ENCODE measurements at regions not wholly inside any gene's neighbourhood (a gene's known extent, or its start where the extent isn't known, plus 50 kb on each side); places are given as distances from the start of the nearest gene placed in this dataset.

GRCh38 chr1:172907834-172908326 lies 142.9 kb downstream of the TNFSF18 start:
- TF ChIP-seq MAX (IDR thresholded peaks at IDR 0.05) (no peak), RAD21 (IDR thresholded peaks at IDR 0.05; ENCODE audit: low read depth) (no peak), ZNF274 (IDR thresholded peaks at IDR 0.05; ENCODE audit: low read depth, low read length) (no peak), EZH2 (IDR thresholded peaks at IDR 0.05) (no peak), TCF7L2 (IDR thresholded peaks at IDR 0.05; ENCODE audit: borderline replicate concordance, extremely low read depth, insufficient read depth, insufficient read length) (no peak), CEBPB (IDR thresholded peaks at IDR 0.05; ENCODE audit: low read depth) (no peak), POLR2AphosphoS5 (IDR thresholded peaks at IDR 0.05; ENCODE audit: low read depth, low read length) (no peak), ZBTB33 (IDR thresholded peaks at IDR 0.05; ENCODE audit: extremely low read depth, insufficient replicate concordance, low read length) (no peak)
- TF ChIP-seq, protein P1, sequence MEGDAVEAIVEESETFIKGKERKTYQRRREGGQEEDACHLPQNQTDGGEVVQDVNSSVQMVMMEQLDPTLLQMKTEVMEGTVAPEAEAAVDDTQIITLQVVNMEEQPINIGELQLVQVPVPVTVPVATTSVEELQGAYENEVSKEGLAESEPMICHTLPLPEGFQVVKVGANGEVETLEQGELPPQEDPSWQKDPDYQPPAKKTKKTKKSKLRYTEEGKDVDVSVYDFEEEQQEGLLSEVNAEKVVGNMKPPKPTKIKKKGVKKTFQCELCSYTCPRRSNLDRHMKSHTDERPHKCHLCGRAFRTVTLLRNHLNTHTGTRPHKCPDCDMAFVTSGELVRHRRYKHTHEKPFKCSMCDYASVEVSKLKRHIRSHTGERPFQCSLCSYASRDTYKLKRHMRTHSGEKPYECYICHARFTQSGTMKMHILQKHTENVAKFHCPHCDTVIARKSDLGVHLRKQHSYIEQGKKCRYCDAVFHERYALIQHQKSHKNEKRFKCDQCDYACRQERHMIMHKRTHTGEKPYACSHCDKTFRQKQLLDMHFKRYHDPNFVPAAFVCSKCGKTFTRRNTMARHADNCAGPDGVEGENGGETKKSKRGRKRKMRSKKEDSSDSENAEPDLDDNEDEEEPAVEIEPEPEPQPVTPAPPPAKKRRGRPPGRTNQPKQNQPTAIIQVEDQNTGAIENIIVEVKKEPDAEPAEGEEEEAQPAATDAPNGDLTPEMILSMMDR (IDR thresholded peaks at IDR 0.05 in 2 of 3, conservative IDR thresholded peaks at IDR 0.05 in 1 of 3; ENCODE audit: borderline replicate concordance in 1 of 3, insufficient read depth in 1 of 3, low read depth in 2 of 3, low read length in 2 of 3) = no peak
